Stomach (tissue), 4 donors: ENCODE measurements at regions not wholly inside any gene's neighbourhood (a gene's known extent, or its start where the extent isn't known, plus 50 kb on each side); places are given as distances from the start of the nearest gene placed in this dataset.

Source experiments
- POLR2A ChIP-seq, 4 donors: fragments of 450-650 bp; IDR thresholded peaks; one replicate each; pipeline ENCODE4 v1.6.1; 2016; ENCODE audit warnings: antibody characterized with exemption in 4 of 4, control low read depth in 2 of 4, mild to moderate bottlenecking in 1 of 4, moderate library complexity in 1 of 4
- POLR2AphosphoS5 ChIP-seq, 3 donors: sonication (generic); formaldehyde crosslinking; IDR thresholded peaks; one replicate each; pipeline ENCODE4 v1.6.1; 2016; ENCODE audit warnings: antibody characterized with exemption in 3 of 3
- TF ChIP-seq, protein P1 (sequence below), 7 experiments: fragments of 450-650 bp in 4 of 7; fragments of 200-600 bp in 3 of 7; sonication (generic) in 3 of 7; IDR thresholded peaks; one replicate each; pipeline ENCODE4 v1.5.1; 2016 to 2019; ENCODE audit warnings: antibody characterized with exemption in 7 of 7, control low read depth in 2 of 7, mild to moderate bottlenecking in 1 of 7

DNA sequence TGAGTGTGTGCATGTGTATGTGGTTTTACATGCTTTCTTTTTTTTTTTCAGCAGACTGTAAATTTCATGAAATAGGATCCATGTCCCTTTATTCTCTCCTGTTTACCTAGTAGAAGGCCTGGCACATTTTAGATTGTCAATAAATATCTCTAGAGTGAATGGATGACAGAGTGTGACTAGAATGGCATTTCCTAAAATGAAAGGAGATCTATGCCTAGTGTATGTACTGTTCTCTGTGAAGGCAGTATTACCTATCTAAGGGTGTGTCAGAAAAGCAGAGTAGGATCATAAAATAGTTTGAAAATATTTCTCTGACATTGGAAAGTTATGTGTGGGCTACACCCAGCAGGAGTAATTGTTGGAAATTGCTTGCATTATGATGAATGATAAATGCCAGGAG, 1876.0 kb upstream of the C9orf72 start:
- TF ChIP-seq POLR2AphosphoS5 (IDR thresholded peaks at IDR 0.05): no peak
- no peak for TF ChIP-seq POLR2A (IDR thresholded peaks at IDR 0.05)
- TF ChIP-seq, protein P1, sequence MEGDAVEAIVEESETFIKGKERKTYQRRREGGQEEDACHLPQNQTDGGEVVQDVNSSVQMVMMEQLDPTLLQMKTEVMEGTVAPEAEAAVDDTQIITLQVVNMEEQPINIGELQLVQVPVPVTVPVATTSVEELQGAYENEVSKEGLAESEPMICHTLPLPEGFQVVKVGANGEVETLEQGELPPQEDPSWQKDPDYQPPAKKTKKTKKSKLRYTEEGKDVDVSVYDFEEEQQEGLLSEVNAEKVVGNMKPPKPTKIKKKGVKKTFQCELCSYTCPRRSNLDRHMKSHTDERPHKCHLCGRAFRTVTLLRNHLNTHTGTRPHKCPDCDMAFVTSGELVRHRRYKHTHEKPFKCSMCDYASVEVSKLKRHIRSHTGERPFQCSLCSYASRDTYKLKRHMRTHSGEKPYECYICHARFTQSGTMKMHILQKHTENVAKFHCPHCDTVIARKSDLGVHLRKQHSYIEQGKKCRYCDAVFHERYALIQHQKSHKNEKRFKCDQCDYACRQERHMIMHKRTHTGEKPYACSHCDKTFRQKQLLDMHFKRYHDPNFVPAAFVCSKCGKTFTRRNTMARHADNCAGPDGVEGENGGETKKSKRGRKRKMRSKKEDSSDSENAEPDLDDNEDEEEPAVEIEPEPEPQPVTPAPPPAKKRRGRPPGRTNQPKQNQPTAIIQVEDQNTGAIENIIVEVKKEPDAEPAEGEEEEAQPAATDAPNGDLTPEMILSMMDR (IDR thresholded peaks at IDR 0.05): no peak
